ENCODE measurements at regions not wholly inside any gene's neighbourhood (a gene's known extent, or its start where the extent isn't known, plus 50 kb on each side); places are given as distances from the start of the nearest gene placed in this dataset.

DNA sequence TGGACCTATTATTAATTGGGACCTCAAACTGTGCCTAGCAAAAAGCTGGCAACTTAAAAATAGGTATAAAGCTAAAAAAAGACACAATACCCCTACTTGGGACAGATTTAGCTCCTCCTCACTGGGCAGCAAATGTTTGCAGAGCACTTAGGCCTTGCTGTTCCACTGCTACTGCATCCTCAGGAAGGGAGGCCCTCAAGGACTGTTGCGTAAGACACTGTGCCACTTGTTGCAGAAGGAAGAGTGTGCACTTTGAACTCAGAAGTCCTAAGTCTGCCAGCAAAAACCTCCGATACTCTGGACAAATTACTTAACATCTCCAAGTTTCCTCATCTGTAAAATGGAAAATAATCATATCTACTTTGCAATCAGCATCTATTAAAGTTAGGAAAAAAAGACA lies 322.9 kb downstream of the BARHL2 start:
- TF ChIP-seq POLR2AphosphoS5 (IDR thresholded peaks at IDR 0.05) (no peak), POLR2A (IDR thresholded peaks at IDR 0.05) (no peak), EP300 (IDR thresholded peaks at IDR 0.05) (no peak)
- TF ChIP-seq, protein P1, sequence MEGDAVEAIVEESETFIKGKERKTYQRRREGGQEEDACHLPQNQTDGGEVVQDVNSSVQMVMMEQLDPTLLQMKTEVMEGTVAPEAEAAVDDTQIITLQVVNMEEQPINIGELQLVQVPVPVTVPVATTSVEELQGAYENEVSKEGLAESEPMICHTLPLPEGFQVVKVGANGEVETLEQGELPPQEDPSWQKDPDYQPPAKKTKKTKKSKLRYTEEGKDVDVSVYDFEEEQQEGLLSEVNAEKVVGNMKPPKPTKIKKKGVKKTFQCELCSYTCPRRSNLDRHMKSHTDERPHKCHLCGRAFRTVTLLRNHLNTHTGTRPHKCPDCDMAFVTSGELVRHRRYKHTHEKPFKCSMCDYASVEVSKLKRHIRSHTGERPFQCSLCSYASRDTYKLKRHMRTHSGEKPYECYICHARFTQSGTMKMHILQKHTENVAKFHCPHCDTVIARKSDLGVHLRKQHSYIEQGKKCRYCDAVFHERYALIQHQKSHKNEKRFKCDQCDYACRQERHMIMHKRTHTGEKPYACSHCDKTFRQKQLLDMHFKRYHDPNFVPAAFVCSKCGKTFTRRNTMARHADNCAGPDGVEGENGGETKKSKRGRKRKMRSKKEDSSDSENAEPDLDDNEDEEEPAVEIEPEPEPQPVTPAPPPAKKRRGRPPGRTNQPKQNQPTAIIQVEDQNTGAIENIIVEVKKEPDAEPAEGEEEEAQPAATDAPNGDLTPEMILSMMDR (IDR thresholded peaks at IDR 0.05) = no peak
- H3K4me3 ChIP-seq = no peak overlapping the region
- H3K9me3 ChIP-seq = no peaks in the 10 kb centered on the region
- DNase-seq (ENCODE audit: low spot score in 2 of 2) = no peak
- H3K27ac ChIP-seq = no peak overlapping the region
- 88% methylated on average over 2 of the region's 2 CpGs for WGBS
- no peaks in the 10 kb centered on the region for H3K27me3 ChIP-seq
- no peaks in the 10 kb centered on the region for H3K4me1 ChIP-seq
- H3K36me3 ChIP-seq = no peaks in the 10 kb centered on the region

GRCh38 chr1:90393025-90393424 lies 324.1 kb downstream of the BARHL2 start:
- Histone ChIP-seq H3K27me3 (no peaks in the 10 kb centered on the region), H3K9me3 (no peaks in the 10 kb centered on the region), H3K36me3 (no peaks in the 10 kb centered on the region), H3K4me3 (no peak overlapping the region), H3K27ac (no peak overlapping the region), H3K4me1 (no peaks in the 10 kb centered on the region)
- DNase-seq (ENCODE audit: low spot score in 2 of 2) = no peak
- TF ChIP-seq EP300 (IDR thresholded peaks at IDR 0.05) = no peak
- TF ChIP-seq, protein P1 (IDR thresholded peaks at IDR 0.05) = no peak
- no peak for TF ChIP-seq POLR2AphosphoS5 (IDR thresholded peaks at IDR 0.05)
- TF ChIP-seq POLR2A (IDR thresholded peaks at IDR 0.05) = no peak

- Histone ChIP-seq H3K4me3 (no peak overlapping the region), H3K36me3 (no peaks in the 10 kb centered on the region), H3K27ac (no peak overlapping the region), H3K9me3 (no peaks in the 10 kb centered on the region), H3K4me1 (no peaks in the 10 kb centered on the region), H3K27me3 (no peaks in the 10 kb centered on the region)
- WGBS = 71% methylated on average over 1 of the region's 1 CpG
- TF ChIP-seq POLR2A (IDR thresholded peaks at IDR 0.05) (no peak), EP300 (IDR thresholded peaks at IDR 0.05) (no peak), POLR2AphosphoS5 (IDR thresholded peaks at IDR 0.05) (no peak)
- TF ChIP-seq, protein P1 (IDR thresholded peaks at IDR 0.05) = no peak
- DNase-seq (ENCODE audit: low spot score in 2 of 2) = no peak
These were observed 326.0 kb downstream of the BARHL2 start for GRCh38 chr1:90391126-90391525.

- no peak overlapping the region for H3K27ac ChIP-seq
- no peaks in the 10 kb centered on the region for H3K36me3 ChIP-seq
- no peak for DNase-seq (ENCODE audit: low spot score in 2 of 2)
- H3K4me3 ChIP-seq = no peak overlapping the region
- WGBS = 56% methylated on average over 6 of the region's 6 CpGs
- H3K4me1 ChIP-seq = no peaks in the 10 kb centered on the region
- H3K27me3 ChIP-seq = no peaks in the 10 kb centered on the region
- no peaks in the 10 kb centered on the region for H3K9me3 ChIP-seq
- TF ChIP-seq POLR2AphosphoS5 (IDR thresholded peaks at IDR 0.05) = no peak
- no peak for TF ChIP-seq POLR2A (IDR thresholded peaks at IDR 0.05)
- TF ChIP-seq, protein P1 (IDR thresholded peaks at IDR 0.05) = no peak
- TF ChIP-seq EP300 (IDR thresholded peaks at IDR 0.05) = no peak
These were observed 329.3 kb downstream of the BARHL2 start for GRCh38 chr1:90387805-90388204.

DNA sequence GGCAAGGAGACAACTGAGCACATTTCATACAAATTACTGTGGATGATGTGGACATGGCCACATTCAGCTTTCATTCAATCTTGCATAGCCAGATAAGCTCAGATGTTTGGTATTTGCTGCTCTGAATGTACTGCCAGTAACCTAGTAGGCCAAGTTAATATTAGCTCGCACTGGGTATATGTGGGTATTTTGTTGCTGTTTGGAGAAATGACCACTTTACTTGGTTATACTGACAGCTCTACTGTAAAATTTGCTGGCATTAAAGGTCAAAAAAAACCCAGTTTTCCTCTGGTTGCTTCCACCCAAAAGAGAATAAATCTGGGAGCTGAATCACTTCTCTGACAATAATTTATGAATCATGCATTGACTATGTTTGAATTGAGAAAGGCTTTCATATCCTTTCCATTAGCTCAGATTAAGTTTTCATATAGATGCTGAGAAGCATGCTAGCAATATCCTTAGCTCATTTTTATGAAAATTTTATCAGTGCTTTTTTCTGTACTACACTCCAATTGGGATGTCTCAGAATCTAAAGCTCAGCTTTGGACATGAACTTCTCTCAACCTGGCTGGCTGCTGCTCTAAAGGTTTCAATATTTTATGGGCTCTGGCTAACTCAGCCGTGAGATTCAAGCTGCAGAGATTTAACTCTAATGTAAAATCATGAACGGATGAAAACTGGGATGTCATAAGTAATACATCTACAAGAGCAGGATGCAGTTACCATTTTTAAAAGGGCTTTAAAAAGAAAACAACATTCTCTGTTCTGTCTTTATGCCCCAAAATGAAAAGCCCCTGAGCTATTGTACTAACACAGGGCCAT lies 330.0 kb downstream of the BARHL2 start:
- H3K27me3 ChIP-seq = no peaks in the 10 kb centered on the region
- H3K4me1 ChIP-seq = no peaks in the 10 kb centered on the region
- no peak for TF ChIP-seq EP300 (IDR thresholded peaks at IDR 0.05)
- H3K27ac ChIP-seq = no peak overlapping the region
- no peaks in the 10 kb centered on the region for H3K9me3 ChIP-seq
- H3K4me3 ChIP-seq = no peak overlapping the region
- WGBS = 53% methylated on average over 3 of the region's 3 CpGs
- DNase-seq (ENCODE audit: low spot score in 2 of 2) = no peak
- no peaks in the 10 kb centered on the region for H3K36me3 ChIP-seq
